Spleen (tissue), 11 donors: ENCODE measurements at regions not wholly inside any gene's neighbourhood (a gene's known extent, or its start where the extent isn't known, plus 50 kb on each side); places are given as distances from the start of the nearest gene placed in this dataset.

Experiments
- DNase-seq: peaks from one replicate; pipeline ENCODE4 v3.0.0-alpha.2; 2020
- H3K27ac ChIP-seq, 8 donors: fragments of 200-600 bp; sonication (generic) in 7 of 8; 1 replicate in 4 of 8; 2 replicates in 4 of 8; pipeline versions ENCODE4 v1.5.0 to v1.8.0; 2016 to 2021; ENCODE audit warnings: inconsistent platforms in 4 of 8, mild to moderate bottlenecking in 4 of 8, moderate library complexity in 1 of 8
- H3K27me3 ChIP-seq, 7 donors: fragments of 200-600 bp; sonication (generic) in 6 of 7; replicated peaks in 1 of 7; 1 replicate in 4 of 7; 2 replicates in 3 of 7; pipeline versions ENCODE4 v1.5.0 to v1.8.0; 2016 to 2021; ENCODE audit warnings: inconsistent platforms in 3 of 7, mild to moderate bottlenecking in 1 of 7
- H3K36me3 ChIP-seq, 6 donors: fragments of 200-600 bp; sonication (generic) in 5 of 6; 1 replicate in 4 of 6; 2 replicates in 2 of 6; pipeline versions ENCODE4 v1.5.0 to v1.8.0; 2016 to 2021; ENCODE audit warnings: inconsistent platforms in 2 of 6
- H3K4me1 ChIP-seq, 6 donors: fragments of 200-600 bp; sonication (generic) in 5 of 6; 1 replicate in 3 of 6; 2 replicates in 3 of 6; pipeline versions ENCODE4 v1.5.0 to v1.8.0; 2016 to 2021; ENCODE audit warnings: inconsistent platforms in 3 of 6
- H3K4me3 ChIP-seq, 8 donors: fragments of 200-600 bp; sonication (generic) in 7 of 8; 1 replicate in 4 of 8; 2 replicates in 4 of 8; pipeline versions ENCODE4 v1.5.0 to v1.8.0; 2016 to 2021; ENCODE audit warnings: inconsistent platforms in 4 of 8, mild to moderate bottlenecking in 4 of 8, moderate library complexity in 2 of 8
- H3K9me3 ChIP-seq, 8 donors: fragments of 200-600 bp; sonication (generic) in 7 of 8; 1 replicate in 4 of 8; 2 replicates in 4 of 8; pipeline versions ENCODE4 v1.5.0 to v1.8.0; 2016 to 2021; ENCODE audit warnings: inconsistent platforms in 4 of 8
- CTCF ChIP-seq, 11 experiments: fragments of 200-600 bp in 7 of 11; fragments of 450-650 bp in 4 of 11; sonication (generic) in 4 of 11; IDR thresholded peaks in 8 of 11; conservative IDR thresholded peaks in 3 of 11; 1 replicate in 7 of 11; 2 replicates in 4 of 11; pipeline versions ENCODE4 v1.4.0 to v1.8.0; 2016 to 2021; ENCODE audit warnings: antibody characterized with exemption in 11 of 11, inconsistent platforms in 4 of 11, mild to moderate bottlenecking in 1 of 11
- POLR2A ChIP-seq, 3 donors: fragments of 450-650 bp; IDR thresholded peaks; one replicate each; pipeline ENCODE4 v1.5.1; 2017; ENCODE audit warnings: antibody characterized with exemption in 3 of 3, mild to moderate bottlenecking in 1 of 3
- POLR2AphosphoS5 ChIP-seq, 3 donors: sonication (generic); formaldehyde crosslinking; IDR thresholded peaks; one replicate each; pipeline ENCODE4 v1.5.1; 2017; ENCODE audit warnings: antibody characterized with exemption in 3 of 3
- WGBS, 5 donors: extraction: QIAGEN DNeasy Blood & Tissue Kit in 3 of 5; methylation state at CpG; one replicate each; pipeline versions ENCODE4 v1.1.5 to v1.1.7; 2013 to 2018; 5-methylcytosine and 5-hydroxymethylcytosine counted together
- intact Hi-C: fragments of 100-400 bp; cut with DNase I; formaldehyde crosslinking; loops from one replicate; pipeline ENCODE4 v1.15.0; 2023; ENCODE audit warnings: low total_unique reads
- donor health status: healthy with polysubstance abuse.
- donor health status: DM: no; HTN: no; CAD: no; lungs with moderate emphysema.
- donor health status: DM: no; HTN: no; CAD: no.
- donor health status: Bipolar disorder and iron deficiency.
- donor health status: healthy.
- donor health status: DM: no; HTN: no; CAD: no.
- donor health status: DM: yes; HTN: yes; CAD: no.

- Histone ChIP-seq H3K9me3 (no peaks in the 10 kb centered on the region), H3K27ac (no peak overlapping the region), H3K4me1 (peaks cover 8 to 25% (median 17%) of the 10 kb centered on the region in 6 donors), H3K27me3 (peaks cover 0 to 74% (median 29%) of the 10 kb centered on the region in 7 donors), H3K36me3 (no peaks in the 10 kb centered on the region), H3K4me3 (no peak overlapping the region)
- DNase-seq: no peak
- TF ChIP-seq POLR2A (IDR thresholded peaks at IDR 0.05): no peak
- no peak for TF ChIP-seq CTCF (IDR thresholded peaks at IDR 0.05 in 8 of 11, conservative IDR thresholded peaks at IDR 0.05 in 3 of 11)
- no peak for TF ChIP-seq POLR2AphosphoS5 (IDR thresholded peaks at IDR 0.05)
- 69 to 84% (median 77%) methylated on average over 11 of the region's 11 CpGs for WGBS, 5 donors
- intact Hi-C loops: no loop called here
These were observed 468.1 kb downstream of the SOX9 start for GRCh38 chr17:72588961-72589360.

GRCh38 chr17:72590382-72590781 lies 469.6 kb downstream of the SOX9 start:
- H3K9me3 ChIP-seq: no peaks in the 10 kb centered on the region
- 60 to 74% (median 63%) methylated on average over 3 of the region's 3 CpGs for WGBS, 5 donors
- H3K27me3 ChIP-seq: peaks cover 0 to 84% (median 29%) of the 10 kb centered on the region in 7 donors
- DNase-seq: no peak
- H3K4me3 ChIP-seq: no peak overlapping the region
- intact Hi-C loops: no loop called here
- H3K27ac ChIP-seq: no peak overlapping the region
- H3K36me3 ChIP-seq: no peaks in the 10 kb centered on the region
- no peak for TF ChIP-seq POLR2A (IDR thresholded peaks at IDR 0.05)
- no peak for TF ChIP-seq CTCF (IDR thresholded peaks at IDR 0.05 in 8 of 11, conservative IDR thresholded peaks at IDR 0.05 in 3 of 11)
- no peak for TF ChIP-seq POLR2AphosphoS5 (IDR thresholded peaks at IDR 0.05)
- H3K4me1 ChIP-seq: peaks cover 8 to 25% (median 17%) of the 10 kb centered on the region in 6 donors

GRCh38 chr17:72590882-72591281 lies 470.1 kb downstream of the SOX9 start:
- WGBS, 5 donors: 43 to 53% (median 47%) methylated on average over 9 of the region's 9 CpGs
- TF ChIP-seq CTCF (IDR thresholded peaks at IDR 0.05 in 8 of 11, conservative IDR thresholded peaks at IDR 0.05 in 3 of 11) (no peak), POLR2AphosphoS5 (IDR thresholded peaks at IDR 0.05) (no peak), POLR2A (IDR thresholded peaks at IDR 0.05) (no peak)
- H3K4me3 ChIP-seq: no peak overlapping the region
- H3K27ac ChIP-seq: no peak overlapping the region
- no peak for DNase-seq
- intact Hi-C loops: no loop called here
- no peaks in the 10 kb centered on the region for H3K9me3 ChIP-seq
- H3K4me1 ChIP-seq: peaks cover 8 to 25% (median 17%) of the 10 kb centered on the region in 6 donors
- H3K27me3 ChIP-seq: peaks cover 0 to 84% (median 29%) of the 10 kb centered on the region in 7 donors
- H3K36me3 ChIP-seq: no peaks in the 10 kb centered on the region

GRCh38 chr17:72591289-72592241 lies 470.7 kb downstream of the SOX9 start:
- H3K4me3 ChIP-seq: peak overlapping the region; percentile 16 to 65 (median 34)
- intact Hi-C loops: no loop called here
- H3K27ac ChIP-seq: no peak overlapping the region
- WGBS, 5 donors: 3 to 5% (median 3%) methylated on average over 40 to 62 of the region's 62 CpGs
- H3K9me3 ChIP-seq: no peaks in the 10 kb centered on the region
- TF ChIP-seq POLR2A (IDR thresholded peaks at IDR 0.05) (no peak), CTCF (IDR thresholded peaks at IDR 0.05 in 8 of 11, conservative IDR thresholded peaks at IDR 0.05 in 3 of 11) (no peak), POLR2AphosphoS5 (IDR thresholded peaks at IDR 0.05) (no peak)
- DNase-seq: no peak
- no peaks in the 10 kb centered on the region for H3K36me3 ChIP-seq
- peaks cover 8 to 25% (median 17%) of the 10 kb centered on the region in 6 donors for H3K4me1 ChIP-seq
- peaks cover 0 to 84% (median 29%) of the 10 kb centered on the region in 7 donors for H3K27me3 ChIP-seq
